NB4 (cell line): ENCODE measurements at regions not wholly inside any gene's neighbourhood (a gene's known extent, or its start where the extent isn't known, plus 50 kb on each side); places are given as distances from the start of the nearest gene placed in this dataset.
A peak's percentile ranks its signal among the peaks of the same experiment; 100 is the strongest.

Source experiments
- DNase-seq: peaks from one replicate; pipeline ENCODE4 v3.0.0; 2010; ENCODE audit warnings: low read depth
- H3K4me3 ChIP-seq: one replicate; pipeline ENCODE4 v1.5.1; 2011; ENCODE audit warnings: mild to moderate bottlenecking, low read depth, low read length, moderate library complexity
- CTCF ChIP-seq: IDR thresholded peaks from one replicate; pipeline ENCODE4 v1.5.1; 2012; ENCODE audit warnings: low read depth, low read length
- MAX ChIP-seq: IDR thresholded peaks from 2 replicates; pipeline ENCODE4 v1.6.1; 2011; ENCODE audit warnings: low read depth, low read length
- MYC ChIP-seq: IDR thresholded peaks from 2 replicates; pipeline ENCODE4 v1.6.1; 2011; ENCODE audit warnings: low read depth, low read length
- POLR2A ChIP-seq: IDR thresholded peaks from 2 replicates; pipeline ENCODE4 v1.6.1; 2011; ENCODE audit warnings: mild to moderate bottlenecking; ENCODE audit not compliant: insufficient read length; ENCODE audit errors: extremely low read depth

GRCh38 chrX:44733931-44734330 lies 109.9 kb upstream of the DUSP21 start:
- no peak for TF ChIP-seq CTCF
- no peak for TF ChIP-seq MYC
- TF ChIP-seq POLR2A, result no peak
- TF ChIP-seq MAX, result no peak
- no peak for DNase-seq

GRCh38 chrX:44731160-44731559 lies 112.7 kb upstream of the DUSP21 start:
- no peak for DNase-seq
- TF ChIP-seq CTCF (no peak), MYC (no peak), POLR2A (no peak), MAX (no peak)
- H3K4me3 ChIP-seq, result no peak overlapping the region

More at GRCh38 chrX:44733931-44734330, 109.9 kb upstream of the DUSP21 start:
- no peak overlapping the region for H3K4me3 ChIP-seq

- no peak for DNase-seq
- TF ChIP-seq POLR2A (no peak), MAX (no peak), MYC (no peak), CTCF (no peak)
- H3K4me3 ChIP-seq, result no peak overlapping the region
Measured at GRCh38 chrX:44723426-44723825, 120.4 kb upstream of the DUSP21 start.

- TF ChIP-seq CTCF, result no peak
- peak; percentile 22; the same call in 1 of the 2 replicates for TF ChIP-seq MAX
- H3K4me3 ChIP-seq, result no peak overlapping the region
- DNase-seq, result peak; percentile 27
Measured at GRCh38 chrX:44708470-44708869, 135.4 kb upstream of the DUSP21 start.

- TF ChIP-seq MYC, result no peak
- TF ChIP-seq MAX, result no peak
- no peak for TF ChIP-seq CTCF
- no peak for TF ChIP-seq POLR2A
- DNase-seq, result no peak
- no peak overlapping the region for H3K4me3 ChIP-seq
Measured at GRCh38 chrX:44705817-44706551, 137.8 kb upstream of the DUSP21 start.

GRCh38 chrX:44698357-44698756 lies 145.5 kb upstream of the DUSP21 start:
- TF ChIP-seq POLR2A (no peak), MAX (no peak), MYC (no peak), CTCF (no peak)
- DNase-seq, result no peak
- H3K4me3 ChIP-seq, result no peak overlapping the region
